Esophagus squamous epithelium (tissue), 5 donors: ENCODE measurements at regions not wholly inside any gene's neighbourhood (a gene's known extent, or its start where the extent isn't known, plus 50 kb on each side); places are given as distances from the start of the nearest gene placed in this dataset.

Experiments
- DNase-seq: peaks from one replicate; lab custom pipeline; 2025; lab: John Stamatoyannopoulos, UW
- H3K27ac ChIP-seq, 4 donors: fragments of 200-600 bp; sonication (generic); one replicate each; pipeline ENCODE4 v1.5.1; 2016 to 2019; ENCODE audit warnings: mild to moderate bottlenecking in 1 of 4
- H3K27me3 ChIP-seq, 4 donors: fragments of 200-600 bp; sonication (generic); 1 replicate in 3 of 4; 2 replicates in 1 of 4; pipeline versions ENCODE4 v1.5.1 to v1.6.0; 2017 to 2021; ENCODE audit warnings: antibody characterized with exemption in 1 of 4
- H3K36me3 ChIP-seq, 3 donors: fragments of 200-600 bp; sonication (generic); one replicate each; pipeline ENCODE4 v1.5.1; 2016 to 2019
- H3K4me1 ChIP-seq, 3 donors: fragments of 200-600 bp; sonication (generic); one replicate each; pipeline ENCODE4 v1.5.1; 2017 to 2019
- H3K4me3 ChIP-seq, 4 donors: fragments of 200-600 bp; sonication (generic); 1 replicate in 3 of 4; 2 replicates in 1 of 4; pipeline ENCODE4 v1.5.1; 2016 to 2019; ENCODE audit warnings: mild to moderate bottlenecking in 2 of 4, moderate library complexity in 1 of 4
- H3K9me3 ChIP-seq, 3 donors: fragments of 200-600 bp; sonication (generic); one replicate each; pipeline ENCODE4 v1.5.1; 2016 to 2019
- CTCF ChIP-seq, 6 experiments: fragments of 450-650 bp in 4 of 6; fragments of 200-600 bp in 2 of 6; sonication (generic) in 2 of 6; IDR thresholded peaks; one replicate each; pipeline ENCODE4 v1.5.1; 2016 to 2019; ENCODE audit warnings: antibody characterized with exemption in 6 of 6, mild to moderate bottlenecking in 4 of 6, moderate library complexity in 4 of 6
- POLR2A ChIP-seq, 4 donors: fragments of 450-650 bp; IDR thresholded peaks; one replicate each; pipeline ENCODE4 v1.6.1; 2017; ENCODE audit warnings: antibody characterized with exemption in 4 of 4, mild to moderate bottlenecking in 4 of 4, moderate library complexity in 3 of 4
- WGBS, 2 donors: methylation state at CpG; one replicate each; pipeline ENCODE4 v1.1.5; 2018; 5-methylcytosine and 5-hydroxymethylcytosine counted together
- intact Hi-C: fragments of 100-400 bp; cut with DNase I; formaldehyde crosslinking; loops from one replicate; pipeline ENCODE4 v1.15.0; 2022
- donor health status: DM: yes; HTN: yes; CAD: no.

GRCh38 chr4:188573104-188573503 is 433.9 kb downstream of the TRIML1 start:
- H3K9me3 ChIP-seq: no peaks in the 10 kb centered on the region

GRCh38 chr4:188578657-188579056 is 439.4 kb downstream of the TRIML1 start:
- intact Hi-C loops: no loop called here
- H3K36me3 ChIP-seq: no peaks in the 10 kb centered on the region
- 28 to 37% methylated on average over 1 of the region's 1 CpG for WGBS, 2 donors
- TF ChIP-seq CTCF (IDR thresholded peaks at IDR 0.05): no peak
- no peak for TF ChIP-seq POLR2A (IDR thresholded peaks at IDR 0.05)
- no peaks in the 10 kb centered on the region for H3K27me3 ChIP-seq
- H3K9me3 ChIP-seq: no peaks in the 10 kb centered on the region
- no peak for DNase-seq
- H3K27ac ChIP-seq: no peak overlapping the region
- H3K4me1 ChIP-seq: no peaks in the 10 kb centered on the region
- H3K4me3 ChIP-seq: no peak overlapping the region

More at GRCh38 chr4:188573104-188573503, 433.9 kb downstream of the TRIML1 start:
- no peak for DNase-seq
- Histone ChIP-seq H3K4me3 (no peak overlapping the region), H3K27me3 (no peaks in the 10 kb centered on the region), H3K27ac (no peak overlapping the region), H3K4me1 (no peaks in the 10 kb centered on the region), H3K36me3 (no peaks in the 10 kb centered on the region)
- TF ChIP-seq CTCF (IDR thresholded peaks at IDR 0.05) (no peak), POLR2A (IDR thresholded peaks at IDR 0.05) (no peak)
- intact Hi-C loops: no loop called here
- 57 to 69% methylated on average over 3 of the region's 3 CpGs for WGBS, 2 donors

GRCh38 chr4:188596021-188596420 is 456.8 kb downstream of the TRIML1 start:
- no peak overlapping the region for H3K4me3 ChIP-seq
- H3K4me1 ChIP-seq: no peaks in the 10 kb centered on the region
- intact Hi-C loops: no loop called here
- H3K27ac ChIP-seq: no peak overlapping the region
- H3K27me3 ChIP-seq: no peaks in the 10 kb centered on the region
- WGBS, 2 donors: 39 to 53% methylated on average over 5 of the region's 5 CpGs
- no peaks in the 10 kb centered on the region for H3K36me3 ChIP-seq
- no peak for TF ChIP-seq CTCF (IDR thresholded peaks at IDR 0.05)
- TF ChIP-seq POLR2A (IDR thresholded peaks at IDR 0.05): no peak
- H3K9me3 ChIP-seq: no peaks in the 10 kb centered on the region
- no peak for DNase-seq

GRCh38 chr4:188603646-188604045 is 464.4 kb downstream of the TRIML1 start:
- intact Hi-C loops: no loop called here
- H3K4me1 ChIP-seq: no peaks in the 10 kb centered on the region
- H3K9me3 ChIP-seq: no peaks in the 10 kb centered on the region
- 75 to 83% methylated on average over 4 of the region's 4 CpGs for WGBS, 2 donors
- no peaks in the 10 kb centered on the region for H3K27me3 ChIP-seq
- TF ChIP-seq CTCF (IDR thresholded peaks at IDR 0.05) (no peak), POLR2A (IDR thresholded peaks at IDR 0.05) (no peak)
- H3K27ac ChIP-seq: no peak overlapping the region
- no peaks in the 10 kb centered on the region for H3K36me3 ChIP-seq
- DNase-seq: no peak
- no peak overlapping the region for H3K4me3 ChIP-seq

- H3K4me1 ChIP-seq: no peaks in the 10 kb centered on the region
- no peaks in the 10 kb centered on the region for H3K27me3 ChIP-seq
- no peak overlapping the region for H3K4me3 ChIP-seq
- no peak overlapping the region for H3K27ac ChIP-seq
- DNase-seq: no peak
- H3K36me3 ChIP-seq: no peaks in the 10 kb centered on the region
- no peaks in the 10 kb centered on the region for H3K9me3 ChIP-seq
- 62 to 74% methylated on average over 4 of the region's 4 CpGs for WGBS, 2 donors
- intact Hi-C loops: no loop called here
- no peak for TF ChIP-seq CTCF (IDR thresholded peaks at IDR 0.05)
- no peak for TF ChIP-seq POLR2A (IDR thresholded peaks at IDR 0.05)
Measured at GRCh38 chr4:188606635-188607034, 467.4 kb downstream of the TRIML1 start.
